Loucy (cell line): ENCODE measurements at regions not wholly inside any gene's neighbourhood (a gene's known extent, or its start where the extent isn't known, plus 50 kb on each side); places are given as distances from the start of the nearest gene placed in this dataset.

Experiments
- EZH2phosphoT487 ChIP-seq: fragments of 200-600 bp; IDR thresholded peaks from 2 replicates; pipeline ENCODE4 v1.6.1; 2018; ENCODE audit warnings: antibody characterized with exemption, mild to moderate bottlenecking, moderate library complexity, borderline replicate concordance
- TF ChIP-seq, protein P1 (sequence below): fragments of 200-600 bp; sonication (generic); conservative IDR thresholded peaks from 2 replicates; pipeline ENCODE4 v1.5.1; 2014; ENCODE audit warnings: mild to moderate bottlenecking, antibody characterized with exemption, low read length

DNA sequence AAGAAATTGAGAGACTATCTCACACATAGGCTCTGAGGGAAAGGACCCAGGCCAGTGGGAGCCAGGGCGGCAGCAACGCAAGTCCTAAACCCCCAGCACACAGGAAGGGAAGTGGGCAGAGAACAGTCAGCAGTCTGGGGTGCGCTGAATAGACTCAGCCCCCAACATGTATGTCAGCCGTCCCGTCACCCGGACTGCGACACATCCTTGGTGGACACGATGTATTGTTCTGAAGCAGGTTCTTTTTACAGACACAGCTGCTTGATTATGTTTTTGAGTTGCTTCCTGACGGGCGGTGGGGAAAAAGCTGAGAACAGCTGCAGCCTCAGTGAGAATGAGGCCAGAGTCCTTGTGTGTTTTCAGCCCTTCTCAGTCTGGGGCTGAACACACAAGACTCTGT, 64.1 kb upstream of the CXCL14 start:
- TF ChIP-seq, protein P1, sequence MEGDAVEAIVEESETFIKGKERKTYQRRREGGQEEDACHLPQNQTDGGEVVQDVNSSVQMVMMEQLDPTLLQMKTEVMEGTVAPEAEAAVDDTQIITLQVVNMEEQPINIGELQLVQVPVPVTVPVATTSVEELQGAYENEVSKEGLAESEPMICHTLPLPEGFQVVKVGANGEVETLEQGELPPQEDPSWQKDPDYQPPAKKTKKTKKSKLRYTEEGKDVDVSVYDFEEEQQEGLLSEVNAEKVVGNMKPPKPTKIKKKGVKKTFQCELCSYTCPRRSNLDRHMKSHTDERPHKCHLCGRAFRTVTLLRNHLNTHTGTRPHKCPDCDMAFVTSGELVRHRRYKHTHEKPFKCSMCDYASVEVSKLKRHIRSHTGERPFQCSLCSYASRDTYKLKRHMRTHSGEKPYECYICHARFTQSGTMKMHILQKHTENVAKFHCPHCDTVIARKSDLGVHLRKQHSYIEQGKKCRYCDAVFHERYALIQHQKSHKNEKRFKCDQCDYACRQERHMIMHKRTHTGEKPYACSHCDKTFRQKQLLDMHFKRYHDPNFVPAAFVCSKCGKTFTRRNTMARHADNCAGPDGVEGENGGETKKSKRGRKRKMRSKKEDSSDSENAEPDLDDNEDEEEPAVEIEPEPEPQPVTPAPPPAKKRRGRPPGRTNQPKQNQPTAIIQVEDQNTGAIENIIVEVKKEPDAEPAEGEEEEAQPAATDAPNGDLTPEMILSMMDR: no peak
- no peak for TF ChIP-seq EZH2phosphoT487
